ENCODE measurements at regions not wholly inside any gene's neighbourhood (a gene's known extent, or its start where the extent isn't known, plus 50 kb on each side); places are given as distances from the start of the nearest gene placed in this dataset.
"Not testable (repeated sequence)": the region's sequence is repeated elsewhere in the genome, so short reads cannot be mapped to it uniquely, and the experiment has no call there.

- no peak for DNase-seq (ENCODE audit: low read depth in 2 of 2)
- no peak for TF ChIP-seq CTCF (IDR thresholded peaks at IDR 0.05; ENCODE audit: low read depth, low read length)
- H3K4me3 ChIP-seq (replicated peaks in 1 of 2; ENCODE audit: low read depth in 2 of 2, low read length in 2 of 2): no peak overlapping the region
Measured at GRCh38 chr17:52606590-52606989, 448.1 kb upstream of the CA10 start.

GRCh38 chr17:52606098-52606497 is 447.6 kb upstream of the CA10 start:
- TF ChIP-seq CTCF (IDR thresholded peaks at IDR 0.05; ENCODE audit: low read depth, low read length): no peak
- peak; percentile 14 to 58 for DNase-seq (ENCODE audit: low read depth in 2 of 2)
- no peak overlapping the region for H3K4me3 ChIP-seq (replicated peaks in 1 of 2; ENCODE audit: low read depth in 2 of 2, low read length in 2 of 2)

GRCh38 chr17:52604105-52604504 is 445.6 kb upstream of the CA10 start:
- TF ChIP-seq CTCF (IDR thresholded peaks at IDR 0.05; ENCODE audit: low read depth, low read length): no peak
- H3K4me3 ChIP-seq (replicated peaks in 1 of 2; ENCODE audit: low read depth in 2 of 2, low read length in 2 of 2): no peak overlapping the region
- DNase-seq (ENCODE audit: low read depth in 2 of 2): peak in 1 of 2 donors; percentile 7

- DNase-seq (ENCODE audit: low read depth in 2 of 2); H3K4me3 ChIP-seq (replicated peaks in 1 of 2; ENCODE audit: low read depth in 2 of 2, low read length in 2 of 2): not testable (repeated sequence)
Measured at GRCh38 chr17:52597452-52598215, 439.1 kb upstream of the CA10 start.

- H3K4me3 ChIP-seq (replicated peaks in 1 of 2; ENCODE audit: low read depth in 2 of 2, low read length in 2 of 2): no peak overlapping the region
- no peak for TF ChIP-seq CTCF (IDR thresholded peaks at IDR 0.05; ENCODE audit: low read depth, low read length)
- DNase-seq (ENCODE audit: low read depth in 2 of 2): no peak
Measured at GRCh38 chr17:52594516-52594915, 436.0 kb upstream of the CA10 start.

GRCh38 chr17:52546990-52547389 is 388.5 kb upstream of the CA10 start:
- DNase-seq (ENCODE audit: low read depth in 2 of 2): no peak
- TF ChIP-seq CTCF (IDR thresholded peaks at IDR 0.05; ENCODE audit: low read depth, low read length): no peak
- H3K4me3 ChIP-seq (replicated peaks in 1 of 2; ENCODE audit: low read depth in 2 of 2, low read length in 2 of 2): no peak overlapping the region

- no peak for TF ChIP-seq CTCF (IDR thresholded peaks at IDR 0.05; ENCODE audit: low read depth, low read length)
- DNase-seq (ENCODE audit: low read depth in 2 of 2): no peak
- no peak overlapping the region for H3K4me3 ChIP-seq (replicated peaks in 1 of 2; ENCODE audit: low read depth in 2 of 2, low read length in 2 of 2)
Measured at GRCh38 chr17:52546493-52546892, 388.0 kb upstream of the CA10 start.

Data from cardiac fibroblast (primary cell).